Large intestine (tissue), 3 donors: ENCODE measurements at regions not wholly inside any gene's neighbourhood (a gene's known extent, or its start where the extent isn't known, plus 50 kb on each side); places are given as distances from the start of the nearest gene placed in this dataset.
A peak's percentile ranks its signal among the peaks of the same experiment; 100 is the strongest.

Source experiments
- DNase-seq, 2 donors: peaks; one replicate each; pipeline versions ENCODE4 v3.0.0 to v3.0.0-alpha.2; 2013
- H3K27ac ChIP-seq: one replicate; pipeline ENCODE4 v1.5.1; 2013; ENCODE audit warnings: low read length
- H3K27me3 ChIP-seq: 2 replicates; pipeline ENCODE4 v1.6.1; 2013; ENCODE audit warnings: low read length; ENCODE audit not compliant: control insufficient read depth, insufficient read depth
- H3K36me3 ChIP-seq: 2 replicates; pipeline ENCODE4 v1.6.1; 2013; ENCODE audit warnings: low read length; ENCODE audit not compliant: control insufficient read depth, insufficient read depth
- H3K4me1 ChIP-seq: one replicate; pipeline ENCODE4 v1.6.1; 2013; ENCODE audit warnings: low read length; ENCODE audit not compliant: control insufficient read depth, insufficient read depth
- H3K4me3 ChIP-seq: one replicate; pipeline ENCODE4 v1.5.1; 2013; ENCODE audit warnings: low read length
- H3K9me3 ChIP-seq: one replicate; pipeline ENCODE4 v1.6.1; 2013; ENCODE audit warnings: mild to moderate bottlenecking, low read depth, low read length, moderate library complexity; ENCODE audit not compliant: control insufficient read depth
- WGBS: methylation state at CpG from one replicate; pipeline ENCODE4 v1.1.5; 2013; ENCODE audit warnings: low lambda C conversion rate; ENCODE audit not compliant: insufficient coverage; 5-methylcytosine and 5-hydroxymethylcytosine counted together

DNA sequence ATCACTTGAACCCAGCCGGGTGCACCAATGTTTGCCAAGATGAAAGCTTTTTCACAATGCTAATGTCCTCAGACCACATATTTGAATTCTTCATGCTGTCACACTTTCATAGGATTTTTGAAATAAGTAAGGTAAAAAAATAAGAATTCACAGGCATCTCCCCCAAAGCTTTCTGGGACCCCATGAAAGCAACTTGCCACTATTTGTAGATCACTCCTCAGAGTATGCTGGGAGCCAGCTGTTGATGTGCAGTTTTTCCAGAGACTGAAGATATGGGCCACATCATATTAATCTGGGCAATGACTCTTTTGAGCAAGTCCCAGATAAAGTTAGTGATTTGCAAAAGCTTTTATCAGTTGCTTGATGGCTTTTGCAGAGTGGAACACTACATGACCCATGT, 507.9 kb downstream of the RASEF start:
- no peaks in the 10 kb centered on the region for H3K27me3 ChIP-seq
- H3K27ac ChIP-seq = no peak overlapping the region
- WGBS = 86% methylated on average over 1 of the region's 1 CpG
- H3K36me3 ChIP-seq = no peaks in the 10 kb centered on the region
- H3K9me3 ChIP-seq = no peaks in the 10 kb centered on the region
- H3K4me3 ChIP-seq = no peak overlapping the region
- peaks cover 15% of the 10 kb centered on the region for H3K4me1 ChIP-seq
- DNase-seq = no peak

DNA sequence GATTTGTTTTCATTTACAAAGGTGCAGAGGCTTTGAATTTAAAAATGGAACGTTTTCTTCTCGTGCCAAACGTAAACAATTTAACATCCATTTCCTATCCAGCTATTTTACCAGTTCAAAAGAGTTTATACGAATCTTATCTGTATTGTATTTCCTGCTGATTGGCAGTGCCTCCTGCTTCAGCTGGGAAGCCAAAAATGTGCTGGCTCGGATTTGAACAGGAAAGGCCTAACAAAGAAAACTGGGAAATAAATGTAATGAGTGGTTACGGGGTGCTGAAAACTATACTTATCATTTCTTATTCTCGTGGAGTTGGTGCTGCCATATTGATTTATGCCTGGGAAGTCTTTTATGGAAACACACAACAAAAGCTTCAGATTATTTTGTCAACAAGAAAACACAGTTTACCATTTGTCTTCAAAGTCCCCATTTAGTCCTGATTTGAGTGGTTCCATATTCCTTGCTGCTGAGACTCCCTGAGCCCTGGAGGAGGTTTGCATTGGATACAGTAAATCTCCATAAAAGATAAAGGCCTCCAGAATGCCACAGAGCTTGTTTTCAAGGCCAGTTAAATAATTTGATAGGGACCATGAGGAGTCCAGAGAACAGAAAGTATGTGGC, 507.4 kb downstream of the RASEF start:
- no peak for DNase-seq
- no peaks in the 10 kb centered on the region for H3K36me3 ChIP-seq
- H3K27ac ChIP-seq = no peak overlapping the region
- peaks cover 20% of the 10 kb centered on the region for H3K4me1 ChIP-seq
- no CpG with 5 or more reads among the region's 7 CpGs for WGBS
- H3K27me3 ChIP-seq = no peaks in the 10 kb centered on the region
- no peaks in the 10 kb centered on the region for H3K9me3 ChIP-seq
- H3K4me3 ChIP-seq = no peak overlapping the region

DNA sequence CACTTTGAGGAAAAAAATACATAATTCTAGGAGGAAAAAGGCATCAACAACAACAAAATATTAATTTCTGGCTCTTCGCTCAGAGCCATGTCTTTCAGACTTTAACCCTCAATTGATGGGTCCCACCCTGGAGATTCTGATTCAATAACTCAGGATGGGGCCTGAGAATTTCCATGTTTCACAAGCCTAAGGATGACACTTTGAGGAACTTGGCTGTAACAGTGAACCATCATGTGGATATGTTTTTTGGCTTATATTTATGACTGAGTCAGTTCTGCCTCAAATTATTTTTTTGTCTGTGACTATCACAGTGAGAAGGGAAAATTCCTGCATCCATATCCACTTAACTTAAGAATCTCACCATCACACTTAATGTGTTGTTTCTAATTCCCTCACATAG, 504.6 kb downstream of the RASEF start:
- no peak overlapping the region for H3K4me3 ChIP-seq
- no CpG with 5 or more reads among the region's 1 CpG for WGBS
- H3K36me3 ChIP-seq = no peaks in the 10 kb centered on the region
- peaks cover 23% of the 10 kb centered on the region for H3K4me1 ChIP-seq
- no peaks in the 10 kb centered on the region for H3K27me3 ChIP-seq
- no peaks in the 10 kb centered on the region for H3K9me3 ChIP-seq
- peak overlapping the region; percentile 56 for H3K27ac ChIP-seq
- DNase-seq = no peak

DNA sequence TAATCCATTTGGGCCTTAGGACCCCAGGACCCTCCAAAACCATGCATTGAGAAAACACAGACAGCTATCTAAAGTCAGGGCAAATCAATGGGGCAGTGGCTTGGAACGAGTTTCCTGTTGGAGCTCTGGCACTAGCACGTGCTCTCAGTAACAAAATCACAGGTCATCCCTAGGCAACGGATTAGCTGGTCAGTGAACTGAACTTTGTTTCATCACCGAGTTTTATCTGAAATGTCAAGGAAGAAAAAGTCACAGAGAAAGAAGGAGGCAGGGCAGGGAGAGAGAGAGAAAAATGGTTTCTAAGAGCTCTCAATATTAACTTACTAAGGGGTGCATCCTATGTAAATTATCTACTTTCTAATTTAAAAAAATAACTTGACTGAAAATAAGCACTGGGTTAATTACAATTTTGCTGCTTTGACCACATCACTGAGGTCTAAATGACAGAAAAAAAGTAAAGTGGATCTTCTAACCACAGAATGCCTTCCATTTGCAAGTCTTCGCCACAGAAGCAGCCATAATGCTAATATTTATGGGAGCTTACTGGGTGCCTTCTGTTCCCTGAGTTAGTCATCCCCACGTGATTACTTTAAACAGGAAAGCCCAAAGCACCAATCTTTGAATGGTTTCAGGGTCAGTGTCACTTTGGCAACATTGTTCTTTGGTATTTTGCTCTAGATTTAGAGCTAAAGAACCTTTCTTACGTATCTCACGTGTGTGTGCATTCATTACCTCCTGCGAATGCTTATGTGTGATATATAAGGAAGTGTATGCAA, 503.9 kb downstream of the RASEF start:
- H3K27ac ChIP-seq = peak overlapping the region; percentile 66
- no peaks in the 10 kb centered on the region for H3K36me3 ChIP-seq
- 20% methylated on average over 1 of the region's 9 CpGs for WGBS
- H3K9me3 ChIP-seq = no peaks in the 10 kb centered on the region
- no peak overlapping the region for H3K4me3 ChIP-seq
- peak; percentile 68 to 83 for DNase-seq
- H3K4me1 ChIP-seq = peaks cover 23% of the 10 kb centered on the region
- H3K27me3 ChIP-seq = no peaks in the 10 kb centered on the region

DNA sequence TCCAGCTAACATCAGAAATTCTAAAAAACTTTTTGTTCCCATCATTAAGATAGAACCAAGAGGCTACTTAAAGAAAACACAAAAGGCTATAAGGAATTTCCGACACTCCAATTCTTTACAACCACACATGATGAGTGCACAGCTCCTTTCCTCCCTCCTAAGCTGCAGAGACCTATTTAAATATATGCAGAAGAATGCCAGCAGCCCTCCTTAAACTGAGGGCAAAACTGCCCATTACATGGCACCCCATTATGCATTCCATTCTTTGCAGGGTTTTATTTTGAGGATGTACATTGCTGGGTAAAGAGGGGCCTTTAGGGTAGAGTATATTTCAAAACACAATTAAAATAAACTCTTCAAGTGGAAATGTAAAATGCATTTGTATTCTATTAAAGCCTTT, 502.9 kb downstream of the RASEF start:
- Histone ChIP-seq H3K36me3 (no peaks in the 10 kb centered on the region), H3K4me1 (peaks cover 23% of the 10 kb centered on the region), H3K27ac (no peak overlapping the region), H3K27me3 (no peaks in the 10 kb centered on the region), H3K9me3 (no peaks in the 10 kb centered on the region), H3K4me3 (no peak overlapping the region)
- WGBS = 100% methylated on average over 1 of the region's 1 CpG
- DNase-seq = no peak

DNA sequence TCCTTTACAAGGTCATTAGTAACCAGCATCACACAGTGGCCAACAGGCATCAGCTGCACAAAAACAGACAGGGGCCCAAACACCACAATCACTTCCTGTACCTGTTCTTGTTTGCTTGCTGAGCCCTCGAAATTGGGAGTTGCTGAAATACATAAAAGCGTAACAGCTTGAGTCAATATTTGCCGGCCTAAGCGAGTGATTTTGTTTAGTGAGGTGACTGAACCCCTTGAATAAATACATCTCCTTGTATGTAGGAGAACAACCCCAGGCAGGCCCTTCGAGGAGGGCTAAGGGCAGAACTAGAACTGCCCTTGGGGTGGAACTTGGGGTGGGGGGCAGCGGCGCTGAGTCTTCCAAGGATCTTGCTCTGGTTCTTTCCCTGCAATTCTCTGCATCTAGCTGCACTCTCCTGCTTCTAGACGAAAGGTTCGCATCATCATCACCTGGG, 502.5 kb downstream of the RASEF start:
- WGBS = no CpG with 5 or more reads among the region's 9 CpGs
- DNase-seq = peak in 1 of 2 donors; percentile 36
- Histone ChIP-seq H3K27me3 (no peaks in the 10 kb centered on the region), H3K27ac (no peak overlapping the region), H3K36me3 (no peaks in the 10 kb centered on the region), H3K4me3 (no peak overlapping the region), H3K9me3 (no peaks in the 10 kb centered on the region), H3K4me1 (peaks cover 23% of the 10 kb centered on the region)

DNA sequence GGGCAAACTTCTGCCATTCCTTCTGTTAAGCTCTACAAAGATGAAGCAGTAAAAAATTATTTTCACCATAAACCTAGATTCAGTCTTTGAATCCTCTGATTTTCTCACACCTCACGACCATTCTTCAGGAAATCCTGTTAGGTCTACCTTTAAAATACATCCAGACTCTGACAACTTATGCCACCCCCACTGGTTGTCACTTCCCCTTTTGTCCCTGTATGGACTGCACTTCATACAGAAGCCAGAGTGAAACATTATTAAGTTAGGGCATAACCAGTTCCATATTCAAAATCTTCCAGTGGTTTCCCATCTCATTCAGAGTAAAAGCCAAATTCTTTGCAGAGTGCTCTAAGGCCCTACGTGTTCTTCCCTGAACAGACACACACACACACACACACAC, 499.8 kb downstream of the RASEF start:
- H3K4me1 ChIP-seq = peaks cover 23% of the 10 kb centered on the region
- H3K4me3 ChIP-seq = no peak overlapping the region
- H3K9me3 ChIP-seq = no peaks in the 10 kb centered on the region
- H3K27me3 ChIP-seq = no peaks in the 10 kb centered on the region
- no peak for DNase-seq
- no CpG with 5 or more reads among the region's 2 CpGs for WGBS
- H3K36me3 ChIP-seq = no peaks in the 10 kb centered on the region
- H3K27ac ChIP-seq = no peak overlapping the region

DNA sequence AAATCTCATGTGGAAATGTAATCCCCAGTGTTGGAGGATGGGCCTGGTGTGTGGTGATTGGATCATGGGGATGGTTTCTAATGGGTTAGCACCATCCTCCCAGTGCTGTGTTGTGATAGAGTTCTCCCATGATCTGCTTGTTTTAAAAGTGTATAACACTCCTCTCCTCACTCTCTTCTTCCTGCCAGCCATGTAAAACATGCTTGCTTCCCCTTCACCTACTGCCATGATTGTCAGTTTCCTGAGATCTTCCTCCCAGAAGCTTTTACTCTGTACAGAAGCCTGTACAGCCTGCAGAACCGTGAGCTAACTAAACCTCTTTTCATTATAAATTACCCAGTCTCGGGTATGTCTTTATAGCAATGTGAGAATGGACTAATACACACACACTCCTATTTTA, 499.1 kb downstream of the RASEF start:
- Histone ChIP-seq H3K27me3 (no peaks in the 10 kb centered on the region), H3K9me3 (no peaks in the 10 kb centered on the region), H3K4me3 (no peak overlapping the region), H3K27ac (no peak overlapping the region), H3K36me3 (no peaks in the 10 kb centered on the region), H3K4me1 (peaks cover 17% of the 10 kb centered on the region)
- DNase-seq = no peak
- WGBS = no CpG with 5 or more reads among the region's 2 CpGs

DNA sequence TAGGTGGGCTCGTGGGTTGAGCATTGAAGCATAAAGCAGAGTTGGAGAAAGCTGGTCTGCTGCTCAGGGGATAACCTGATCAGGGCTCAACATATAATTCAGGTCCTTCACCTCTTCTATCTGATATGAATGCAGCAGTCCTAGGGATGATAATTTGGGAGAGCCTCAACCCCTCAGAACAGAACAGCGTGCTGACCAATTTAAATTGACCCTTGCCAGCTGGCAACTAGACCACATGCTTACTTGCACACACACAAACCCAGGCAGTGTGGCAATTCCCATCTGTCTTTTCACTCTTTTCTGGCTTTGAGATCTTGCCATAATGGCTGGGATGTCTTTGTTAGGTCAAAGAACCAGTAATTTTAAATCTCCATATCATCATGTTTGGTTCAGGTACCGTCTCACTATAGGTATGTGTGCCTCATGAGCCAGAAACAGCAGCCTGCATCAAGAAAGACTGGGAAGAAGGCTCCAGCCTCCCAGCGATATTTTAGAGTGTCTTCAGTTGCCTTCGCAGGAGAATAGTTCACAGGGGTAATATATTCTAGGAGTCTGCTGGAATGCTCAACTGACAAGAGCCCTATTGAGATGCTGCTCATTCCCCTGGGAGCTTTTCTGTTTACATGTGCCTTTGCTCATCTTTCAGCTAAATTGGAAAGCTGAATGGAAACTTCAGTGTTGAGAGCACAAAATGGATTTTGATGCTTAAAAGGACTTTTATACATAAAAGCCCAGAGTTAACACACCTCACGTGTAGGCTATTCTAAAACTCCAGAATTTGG, 497.6 kb downstream of the RASEF start:
- no peak for DNase-seq
- Histone ChIP-seq H3K4me1 (peaks cover 4% of the 10 kb centered on the region), H3K36me3 (no peaks in the 10 kb centered on the region), H3K4me3 (no peak overlapping the region), H3K27ac (no peak overlapping the region), H3K9me3 (no peaks in the 10 kb centered on the region), H3K27me3 (no peaks in the 10 kb centered on the region)
- WGBS = no CpG with 5 or more reads among the region's 6 CpGs

DNA sequence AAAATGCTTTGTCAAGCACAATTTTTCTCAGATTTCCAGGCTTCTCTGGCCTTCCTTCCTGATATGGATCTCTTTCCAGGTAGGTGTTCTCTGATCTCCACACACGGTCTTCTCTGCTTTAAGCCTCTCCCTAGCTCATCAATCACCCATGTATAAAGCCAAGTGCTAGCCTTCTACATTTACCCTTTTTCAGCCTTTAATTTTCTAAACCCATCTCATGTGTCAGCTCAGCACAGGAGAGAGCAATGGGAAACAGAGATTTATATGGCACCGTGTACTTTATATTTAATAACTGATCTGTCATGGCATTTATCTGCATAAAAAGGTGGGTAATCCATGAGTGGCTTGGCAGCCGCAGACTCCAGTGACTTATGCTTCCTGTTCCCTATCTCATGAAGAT, 495.0 kb downstream of the RASEF start:
- H3K9me3 ChIP-seq = no peaks in the 10 kb centered on the region
- no peak overlapping the region for H3K4me3 ChIP-seq
- no peak for DNase-seq
- no peaks in the 10 kb centered on the region for H3K27me3 ChIP-seq
- H3K4me1 ChIP-seq = no peaks in the 10 kb centered on the region
- no peak overlapping the region for H3K27ac ChIP-seq
- WGBS = 57% methylated on average over 1 of the region's 3 CpGs
- H3K36me3 ChIP-seq = no peaks in the 10 kb centered on the region
